ENCODE measurements at regions not wholly inside any gene's neighbourhood (a gene's known extent, or its start where the extent isn't known, plus 50 kb on each side); places are given as distances from the start of the nearest gene placed in this dataset.

DNA sequence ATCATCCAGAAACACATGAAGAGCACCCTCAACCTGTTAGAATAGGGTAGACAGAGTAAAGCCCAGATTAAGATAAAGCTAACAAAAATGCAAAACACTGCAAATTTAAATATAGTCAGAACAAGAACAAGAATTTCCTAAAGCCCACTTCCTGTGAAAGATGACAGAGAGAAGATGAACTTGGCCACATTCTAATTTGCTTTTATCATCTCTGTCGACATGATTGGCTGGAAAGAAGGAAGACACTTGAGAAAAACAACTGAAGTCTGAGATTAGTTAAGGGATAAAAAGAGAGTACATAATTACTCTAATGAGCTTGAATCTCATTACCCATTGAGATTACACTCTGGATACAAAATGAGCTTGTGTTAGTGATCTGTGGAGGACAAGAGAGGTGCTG is 537.6 kb downstream of the KLF5 start:
- H3K9me3 ChIP-seq (ENCODE audit: low read length), result no peaks in the 10 kb centered on the region
- ATAC-seq, result no peak
- no peak overlapping the region for H2AFZ ChIP-seq (ENCODE audit: low read length)
- H3K27me3 ChIP-seq (ENCODE audit: low read length), result no peaks in the 10 kb centered on the region
- TF ChIP-seq EZH2 (IDR thresholded peaks at IDR 0.05; ENCODE audit: low read length, unreplicated experiment) (no peak), EZH2phosphoT487 (IDR thresholded peaks at IDR 0.05; ENCODE audit: borderline replicate concordance, low read length) (no peak)
- TF ChIP-seq, protein P1, sequence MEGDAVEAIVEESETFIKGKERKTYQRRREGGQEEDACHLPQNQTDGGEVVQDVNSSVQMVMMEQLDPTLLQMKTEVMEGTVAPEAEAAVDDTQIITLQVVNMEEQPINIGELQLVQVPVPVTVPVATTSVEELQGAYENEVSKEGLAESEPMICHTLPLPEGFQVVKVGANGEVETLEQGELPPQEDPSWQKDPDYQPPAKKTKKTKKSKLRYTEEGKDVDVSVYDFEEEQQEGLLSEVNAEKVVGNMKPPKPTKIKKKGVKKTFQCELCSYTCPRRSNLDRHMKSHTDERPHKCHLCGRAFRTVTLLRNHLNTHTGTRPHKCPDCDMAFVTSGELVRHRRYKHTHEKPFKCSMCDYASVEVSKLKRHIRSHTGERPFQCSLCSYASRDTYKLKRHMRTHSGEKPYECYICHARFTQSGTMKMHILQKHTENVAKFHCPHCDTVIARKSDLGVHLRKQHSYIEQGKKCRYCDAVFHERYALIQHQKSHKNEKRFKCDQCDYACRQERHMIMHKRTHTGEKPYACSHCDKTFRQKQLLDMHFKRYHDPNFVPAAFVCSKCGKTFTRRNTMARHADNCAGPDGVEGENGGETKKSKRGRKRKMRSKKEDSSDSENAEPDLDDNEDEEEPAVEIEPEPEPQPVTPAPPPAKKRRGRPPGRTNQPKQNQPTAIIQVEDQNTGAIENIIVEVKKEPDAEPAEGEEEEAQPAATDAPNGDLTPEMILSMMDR (conservative IDR thresholded peaks at IDR 0.05; ENCODE audit: low read depth, low read length), result no peak
- peaks cover 41% of the 10 kb centered on the region for H3K4me1 ChIP-seq (ENCODE audit: insufficient read depth, low read length)
- peak overlapping the region; percentile 99 for H3K27ac ChIP-seq (ENCODE audit: low read length)
- no peak for DNase-seq
- H3K79me2 ChIP-seq (ENCODE audit: low read length), result no peaks in the 10 kb centered on the region
- no peaks in the 10 kb centered on the region for H3K36me3 ChIP-seq (ENCODE audit: low read depth, low read length)
- H3K9me2 ChIP-seq (replicated peaks; ENCODE audit: low read length), result no peaks in the 10 kb centered on the region
- no peak overlapping the region for H3K4me2 ChIP-seq (ENCODE audit: low read length)
- POLR2A ChIA-PET (ENCODE audit: unreplicated experiment), result no interaction called here
- H3F3A ChIP-seq (ENCODE audit: low read length, unreplicated experiment), result peaks cover 14% of the 10 kb centered on the region
- peak overlapping the region; percentile 86; the same call in 1 of the 2 replicates for H3K9ac ChIP-seq (ENCODE audit: low read length)
- H3K4me3 ChIP-seq (ENCODE audit: low read length), result no peak overlapping the region
- CTCF ChIA-PET, result no interaction called here
- no peaks in the 10 kb centered on the region for H4K20me1 ChIP-seq (ENCODE audit: low read length)
- BruUV-seq (replicated peaks), result no TSS peak
- intact Hi-C loops (cut with micrococcal nuclease), result loop anchor here (5.0 to 10.0 kb wide), 4 partner anchors 76 to 174 kb away; no protein-coding TSS in a partner anchor

DNA sequence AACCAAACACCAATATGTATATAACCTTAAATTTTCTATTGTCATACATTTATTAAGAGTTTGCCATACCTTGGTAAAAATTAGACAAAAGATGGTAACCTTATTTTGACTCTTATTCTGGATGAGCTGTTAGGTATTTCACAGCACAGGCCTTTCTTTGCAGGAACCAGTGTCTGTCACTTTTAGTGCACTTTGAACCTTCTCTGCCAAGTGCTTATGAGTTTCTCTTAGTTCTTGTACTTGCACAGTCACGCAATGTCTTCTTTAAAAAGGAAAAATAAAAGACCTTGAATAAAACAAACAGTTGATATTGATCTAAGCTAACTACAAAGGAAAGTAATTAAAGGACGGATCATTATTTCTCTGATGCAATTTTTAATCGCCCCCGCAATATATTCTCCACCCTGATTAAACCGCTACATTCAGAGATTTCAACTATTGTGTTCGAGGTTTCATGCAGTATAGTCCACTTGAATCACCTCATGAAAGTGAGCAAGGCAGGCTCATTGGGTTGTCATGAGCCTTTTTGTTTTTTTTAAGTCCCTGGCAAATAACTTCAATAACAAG is 534.5 kb downstream of the KLF5 start:
- no peak for DNase-seq
- peaks cover 9% of the 10 kb centered on the region for H3F3A ChIP-seq (ENCODE audit: low read length, unreplicated experiment)
- H3K4me3 ChIP-seq (ENCODE audit: low read length), result no peak overlapping the region
- no peak overlapping the region for H3K27ac ChIP-seq (ENCODE audit: low read length)
- H3K79me2 ChIP-seq (ENCODE audit: low read length), result no peaks in the 10 kb centered on the region
- no peaks in the 10 kb centered on the region for H3K36me3 ChIP-seq (ENCODE audit: low read depth, low read length)
- no peaks in the 10 kb centered on the region for H3K27me3 ChIP-seq (ENCODE audit: low read length)
- no TSS peak for BruUV-seq (replicated peaks)
- H3K4me1 ChIP-seq (ENCODE audit: insufficient read depth, low read length), result peaks cover 18% of the 10 kb centered on the region
- TF ChIP-seq EZH2 (IDR thresholded peaks at IDR 0.05; ENCODE audit: low read length, unreplicated experiment) (no peak), EZH2phosphoT487 (IDR thresholded peaks at IDR 0.05; ENCODE audit: borderline replicate concordance, low read length) (no peak)
- TF ChIP-seq, protein P1 (conservative IDR thresholded peaks at IDR 0.05; ENCODE audit: low read depth, low read length), result no peak
- no peak overlapping the region for H3K9ac ChIP-seq (ENCODE audit: low read length)
- no peaks in the 10 kb centered on the region for H4K20me1 ChIP-seq (ENCODE audit: low read length)
- H3K9me2 ChIP-seq (replicated peaks; ENCODE audit: low read length), result no peaks in the 10 kb centered on the region
- no peak overlapping the region for H3K4me2 ChIP-seq (ENCODE audit: low read length)
- intact Hi-C loops (cut with micrococcal nuclease), result loop anchor here (10.0 kb wide), 1 partner anchor 128 kb away; no protein-coding TSS in a partner anchor
- ChIA-PET POLR2A (ENCODE audit: unreplicated experiment) (no interaction called here), CTCF (no interaction called here)
- H3K9me3 ChIP-seq (ENCODE audit: low read length), result no peaks in the 10 kb centered on the region
- ATAC-seq, result no peak
- H2AFZ ChIP-seq (ENCODE audit: low read length), result no peak overlapping the region

DNA sequence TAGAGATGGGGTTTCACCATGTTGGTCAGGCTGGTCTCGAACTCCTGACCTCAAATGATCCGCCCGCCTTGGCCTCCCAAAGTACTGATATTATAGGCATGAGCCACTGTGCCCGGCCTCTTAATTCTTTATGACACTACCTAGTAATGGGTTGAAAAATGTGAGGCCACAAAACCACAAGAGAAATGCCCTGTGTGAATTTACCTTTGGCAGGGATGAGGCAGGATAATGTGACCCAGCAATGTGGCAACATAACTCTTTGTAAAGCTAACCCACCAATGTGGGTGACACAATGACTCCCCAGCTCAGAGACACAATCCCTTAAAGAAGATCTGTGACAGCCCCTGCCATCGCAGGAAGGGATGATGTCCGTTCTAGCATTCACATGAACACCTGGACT is 533.1 kb downstream of the KLF5 start:
- H3K9ac ChIP-seq (ENCODE audit: low read length), result no peak overlapping the region
- no peak for ATAC-seq
- H3K4me1 ChIP-seq (ENCODE audit: insufficient read depth, low read length), result peaks cover 3% of the 10 kb centered on the region
- CTCF ChIA-PET, result no interaction called here
- no peak overlapping the region for H3K27ac ChIP-seq (ENCODE audit: low read length)
- H3K9me3 ChIP-seq (ENCODE audit: low read length), result no peaks in the 10 kb centered on the region
- intact Hi-C loops (cut with micrococcal nuclease), result loop anchor here (10.0 kb wide), 1 partner anchor 127 kb away; no protein-coding TSS in a partner anchor
- H4K20me1 ChIP-seq (ENCODE audit: low read length), result no peaks in the 10 kb centered on the region
- DNase-seq, result no peak
- BruUV-seq (replicated peaks), result no TSS peak
- H3K9me2 ChIP-seq (replicated peaks; ENCODE audit: low read length), result no peaks in the 10 kb centered on the region
- no peak overlapping the region for H3K4me3 ChIP-seq (ENCODE audit: low read length)
- TF ChIP-seq EZH2phosphoT487 (IDR thresholded peaks at IDR 0.05; ENCODE audit: borderline replicate concordance, low read length), result no peak
- no peak for TF ChIP-seq EZH2 (IDR thresholded peaks at IDR 0.05; ENCODE audit: low read length, unreplicated experiment)
- TF ChIP-seq, protein P1 (conservative IDR thresholded peaks at IDR 0.05; ENCODE audit: low read depth, low read length), result no peak
- H2AFZ ChIP-seq (ENCODE audit: low read length), result no peak overlapping the region
- no peaks in the 10 kb centered on the region for H3K79me2 ChIP-seq (ENCODE audit: low read length)
- POLR2A ChIA-PET (ENCODE audit: unreplicated experiment), result no interaction called here
- no peak overlapping the region for H3K4me2 ChIP-seq (ENCODE audit: low read length)
- H3K36me3 ChIP-seq (ENCODE audit: low read depth, low read length), result no peaks in the 10 kb centered on the region
- H3K27me3 ChIP-seq (ENCODE audit: low read length), result no peaks in the 10 kb centered on the region
- no peaks in the 10 kb centered on the region for H3F3A ChIP-seq (ENCODE audit: low read length, unreplicated experiment)

Data from PC-3 (cell line).